Inflammatory macrophage treated with lipopolysaccharide for 4 hours (primary cell): ENCODE measurements at regions not wholly inside any gene's neighbourhood (a gene's known extent, or its start where the extent isn't known, plus 50 kb on each side); places are given as distances from the start of the nearest gene placed in this dataset.

ENCODE experiments used
- DNase-seq: peaks from one replicate; pipeline ENCODE4 v3.0.0-alpha.2; 2020

DNA sequence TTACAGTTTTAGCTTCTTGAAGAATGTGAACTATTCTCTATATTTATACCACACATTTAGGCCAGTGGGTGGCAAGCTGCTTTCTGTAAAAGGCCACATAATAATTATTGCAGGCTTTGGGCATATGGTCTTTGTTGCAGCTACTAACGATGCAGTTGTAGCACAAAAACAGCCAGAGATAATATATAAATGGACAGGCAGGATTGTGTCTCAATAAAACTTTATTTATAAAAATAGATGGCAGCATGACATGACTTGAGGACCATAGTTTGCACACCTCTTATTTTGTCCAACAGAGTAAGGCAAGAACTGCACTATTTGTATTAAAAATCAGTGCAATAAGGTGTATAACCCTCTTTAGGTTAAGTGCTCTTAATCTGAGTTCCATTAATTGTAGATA lies 415.0 kb downstream of the ANXA1 start:
- no peak for DNase-seq

DNA sequence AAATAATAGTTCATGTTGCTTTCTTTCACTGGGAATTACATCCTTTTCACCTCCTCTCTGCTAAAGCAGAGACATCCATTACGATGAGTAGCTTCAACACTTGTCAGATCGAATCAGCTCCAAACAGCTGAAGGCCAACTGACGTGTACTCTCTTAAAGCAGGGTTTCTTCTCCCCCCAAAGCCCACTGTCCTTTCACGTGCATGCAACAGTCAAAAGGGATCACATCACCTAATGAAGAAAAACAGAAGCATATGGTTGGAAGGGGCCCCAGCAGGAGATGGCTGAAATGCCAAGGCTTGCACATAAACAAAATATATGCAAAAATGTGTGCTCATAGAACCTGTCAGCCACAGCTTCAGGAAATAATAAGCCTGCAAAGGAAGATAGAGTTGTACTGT lies 421.6 kb downstream of the ANXA1 start:
- no peak for DNase-seq

DNA sequence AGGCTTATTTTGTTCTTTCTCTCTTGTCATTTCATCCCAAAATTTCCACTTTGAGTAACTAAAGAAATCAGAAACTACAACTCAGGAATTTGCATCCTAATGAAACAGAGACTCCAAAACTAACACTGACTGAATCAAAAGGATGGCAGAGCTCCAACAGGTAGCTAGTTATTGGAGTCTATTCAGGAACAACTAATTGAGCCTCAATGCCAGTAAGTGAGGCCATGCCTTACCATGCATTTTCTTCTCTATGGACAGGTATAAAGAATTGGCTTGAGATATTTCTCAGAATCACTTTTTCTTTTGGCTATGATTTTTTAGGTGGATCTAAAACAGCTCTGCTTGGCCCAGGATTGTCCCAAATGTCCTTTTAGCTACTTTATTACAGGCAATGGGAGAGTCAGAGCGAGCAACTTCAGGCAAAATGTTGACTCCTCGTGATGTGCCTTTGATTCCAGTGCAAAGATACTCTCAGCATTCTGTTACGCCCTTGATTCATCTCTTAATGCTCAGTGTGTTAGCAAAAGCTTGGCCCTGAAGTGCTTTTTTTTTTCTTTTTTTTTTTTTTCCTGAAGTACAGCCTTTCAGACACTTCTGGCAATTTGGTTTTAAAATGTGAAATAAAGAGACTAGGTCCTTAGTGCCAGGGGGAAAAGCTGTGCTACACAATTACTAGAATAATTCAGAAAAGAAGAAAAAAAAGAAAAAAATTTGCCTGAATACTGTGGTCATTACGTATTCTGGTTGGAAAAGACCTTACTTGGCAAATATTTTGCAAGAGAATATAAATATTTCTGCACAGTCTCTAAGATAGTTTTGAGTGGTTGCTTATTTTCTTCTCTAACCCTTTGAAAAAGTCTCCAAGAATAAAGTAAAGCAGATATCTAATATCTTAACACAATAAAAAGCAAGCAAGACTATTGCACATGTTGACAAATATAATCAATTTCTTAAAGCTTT lies 423.7 kb downstream of the ANXA1 start:
- no peak for DNase-seq

DNA sequence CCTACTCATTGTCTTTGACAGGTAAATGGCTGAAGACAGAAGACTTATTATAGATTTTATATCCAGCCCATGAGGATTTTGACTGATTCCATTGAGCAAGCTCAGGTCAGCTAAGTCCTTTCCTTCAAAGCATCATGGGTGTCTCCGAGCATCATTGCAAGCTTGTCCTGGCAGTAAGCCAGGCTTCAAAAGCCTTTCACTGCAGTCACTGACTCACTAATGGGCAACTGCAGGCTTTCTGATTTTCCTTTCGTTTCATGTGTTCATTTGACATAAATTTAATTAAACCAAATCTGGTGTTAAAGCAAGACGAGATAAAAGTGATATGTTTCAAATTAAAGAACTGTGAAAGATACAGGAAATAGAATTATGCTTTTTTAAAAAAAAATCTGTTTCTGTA lies 426.2 kb downstream of the ANXA1 start:
- no peak for DNase-seq

DNA sequence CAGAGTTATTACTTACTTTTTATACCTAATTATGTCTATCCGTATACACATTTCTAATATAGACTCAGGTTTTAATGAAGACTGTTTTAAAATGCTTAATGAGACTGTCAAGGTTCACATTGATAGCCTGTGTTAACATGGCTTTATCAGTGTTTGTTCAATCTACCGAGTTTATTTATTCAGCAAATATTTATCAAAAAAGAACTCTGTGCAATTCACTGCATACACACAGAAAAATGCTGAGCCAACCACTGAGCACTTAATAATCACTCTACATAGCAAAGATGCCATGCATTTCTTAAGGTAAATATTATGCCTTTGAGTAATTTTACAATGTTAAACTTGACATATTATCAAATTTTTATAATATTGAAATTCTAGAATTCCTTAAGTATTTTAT lies 428.2 kb downstream of the ANXA1 start:
- DNase-seq: no peak

DNA sequence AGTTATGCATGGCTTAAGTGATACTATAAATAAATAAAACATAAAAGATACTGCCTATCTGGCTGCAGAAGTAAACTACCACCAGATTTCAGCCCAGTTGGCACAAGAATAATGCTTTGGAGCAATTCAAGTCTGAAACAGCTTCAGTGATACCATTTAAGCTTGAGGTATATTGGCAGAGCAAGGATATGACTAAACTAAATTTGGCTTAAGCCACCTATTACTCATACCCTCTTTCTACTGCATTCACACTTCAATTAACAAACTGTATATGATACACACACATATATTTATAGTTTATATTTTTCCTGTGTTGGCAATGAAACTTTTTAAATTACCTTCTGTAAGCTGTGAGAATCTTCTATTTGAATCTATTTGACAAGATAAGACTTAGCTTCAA lies 431.9 kb downstream of the ANXA1 start:
- no peak for DNase-seq

DNA sequence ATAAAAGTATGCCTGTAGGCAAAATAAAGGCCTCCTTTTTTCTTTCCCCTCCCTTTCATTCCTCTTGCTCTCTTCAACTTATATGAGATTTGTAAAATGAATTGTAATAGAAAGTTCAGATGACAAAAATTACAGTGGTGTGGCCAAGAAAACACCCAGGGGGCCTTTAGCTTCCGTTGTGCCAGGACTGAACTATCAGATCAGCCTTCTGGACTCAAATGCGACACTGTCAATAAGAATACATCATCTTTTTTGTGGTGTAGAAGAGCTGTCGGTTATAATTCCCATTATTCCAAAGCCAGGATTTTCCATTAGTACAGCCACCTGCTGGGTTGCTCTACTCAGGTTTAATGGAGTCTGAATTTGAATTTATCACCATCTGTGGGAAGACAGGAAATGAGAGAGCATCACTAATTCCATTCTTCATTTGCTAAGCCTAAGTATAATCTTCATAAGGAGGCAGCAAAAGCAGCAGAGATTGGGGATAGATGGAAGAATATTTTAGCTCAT lies 443.4 kb downstream of the ANXA1 start:
- DNase-seq: no peak

DNA sequence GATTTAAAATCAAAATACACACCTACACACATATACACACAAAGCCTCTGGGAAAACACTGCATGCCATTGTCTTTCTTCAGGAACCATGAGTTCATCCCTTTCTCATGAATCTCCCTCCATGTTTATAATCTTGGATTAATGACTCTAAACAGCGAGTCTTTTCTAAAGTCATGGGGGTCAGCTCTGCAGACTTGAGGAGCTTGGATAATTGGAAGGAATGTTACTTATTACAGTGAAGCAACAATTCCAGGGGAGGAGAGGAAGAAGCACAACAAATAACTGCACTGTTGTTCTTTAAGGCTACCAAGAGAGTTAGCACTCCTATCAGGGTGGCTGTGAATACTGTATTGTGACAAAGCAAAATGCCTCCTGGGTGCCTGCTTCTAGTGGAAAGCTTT lies 444.7 kb downstream of the ANXA1 start:
- DNase-seq: no peak

DNA sequence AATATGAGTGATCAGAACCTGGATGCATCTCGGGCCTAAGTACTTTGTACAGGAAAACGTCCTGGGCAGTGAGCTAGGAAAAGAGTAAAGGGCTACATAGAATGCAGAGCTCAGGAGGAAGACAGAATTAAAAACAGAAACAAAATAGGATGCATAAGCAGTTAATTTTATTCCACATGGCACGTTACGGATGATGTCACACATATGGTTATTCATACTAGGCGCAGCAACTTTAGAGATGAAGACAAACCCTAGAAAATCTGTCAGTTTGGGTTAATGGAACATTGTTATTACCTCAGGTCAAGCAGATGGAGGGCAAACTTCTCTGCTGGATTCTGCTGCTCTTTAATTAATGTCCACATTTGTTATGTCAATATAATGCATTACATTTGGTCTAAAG lies 445.4 kb downstream of the ANXA1 start:
- no peak for DNase-seq

DNA sequence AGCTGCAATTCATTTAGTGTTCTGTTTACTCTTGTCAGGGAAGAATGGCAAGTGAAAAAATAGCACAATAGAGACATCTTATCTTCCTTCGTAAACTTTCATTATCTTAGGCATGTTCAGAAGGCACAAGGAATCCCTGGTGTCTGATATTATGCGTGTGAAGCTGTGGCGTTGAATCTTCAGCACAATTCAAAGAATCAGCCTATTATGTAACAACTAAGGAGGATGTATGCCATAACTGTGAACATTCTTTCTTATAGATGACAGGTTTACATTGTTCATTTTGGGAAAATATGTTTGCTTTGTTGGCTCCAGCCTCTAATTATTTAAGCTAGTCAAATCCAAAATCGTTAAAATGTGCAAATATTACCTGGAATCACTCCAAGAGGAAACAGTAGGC lies 446.1 kb downstream of the ANXA1 start:
- no peak for DNase-seq

DNA sequence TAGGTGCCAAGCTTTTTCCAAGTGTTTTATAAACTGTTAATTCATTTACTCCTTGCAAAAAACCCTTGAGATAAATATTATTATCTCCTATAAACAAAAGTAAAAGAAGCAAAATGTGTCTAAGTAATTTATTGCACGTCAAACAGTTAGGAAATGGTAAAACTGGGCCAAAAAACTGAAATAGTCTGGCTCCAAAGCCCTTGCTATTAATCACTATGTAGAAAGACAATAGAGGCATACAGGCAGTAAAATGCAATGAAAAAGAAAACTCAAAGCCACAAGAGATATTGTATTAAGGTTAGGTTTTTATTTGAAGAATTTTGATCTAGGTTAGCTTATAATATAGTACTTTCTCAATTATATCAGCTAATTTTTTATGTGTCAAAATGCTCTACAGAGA lies 457.7 kb downstream of the ANXA1 start:
- DNase-seq: no peak

DNA sequence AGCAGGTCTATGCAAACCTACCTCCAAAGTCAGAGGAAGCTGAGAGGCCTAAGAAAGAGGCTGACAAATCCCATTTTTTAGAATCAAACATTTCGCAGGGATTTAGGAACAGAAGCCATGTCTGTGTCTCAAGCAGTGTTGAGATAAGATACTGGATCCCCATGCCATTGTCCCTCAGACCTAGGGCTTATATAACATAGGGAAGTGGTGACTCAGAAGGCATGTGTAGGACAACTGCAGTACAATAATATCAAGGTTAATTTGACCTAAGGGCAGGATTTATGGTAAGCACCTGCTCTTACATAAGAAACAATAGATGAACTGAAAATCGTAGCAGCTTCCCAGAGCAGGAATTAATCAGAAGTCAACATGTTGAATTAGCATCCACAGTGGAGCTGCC lies 459.4 kb downstream of the ANXA1 start:
- no peak for DNase-seq

DNA sequence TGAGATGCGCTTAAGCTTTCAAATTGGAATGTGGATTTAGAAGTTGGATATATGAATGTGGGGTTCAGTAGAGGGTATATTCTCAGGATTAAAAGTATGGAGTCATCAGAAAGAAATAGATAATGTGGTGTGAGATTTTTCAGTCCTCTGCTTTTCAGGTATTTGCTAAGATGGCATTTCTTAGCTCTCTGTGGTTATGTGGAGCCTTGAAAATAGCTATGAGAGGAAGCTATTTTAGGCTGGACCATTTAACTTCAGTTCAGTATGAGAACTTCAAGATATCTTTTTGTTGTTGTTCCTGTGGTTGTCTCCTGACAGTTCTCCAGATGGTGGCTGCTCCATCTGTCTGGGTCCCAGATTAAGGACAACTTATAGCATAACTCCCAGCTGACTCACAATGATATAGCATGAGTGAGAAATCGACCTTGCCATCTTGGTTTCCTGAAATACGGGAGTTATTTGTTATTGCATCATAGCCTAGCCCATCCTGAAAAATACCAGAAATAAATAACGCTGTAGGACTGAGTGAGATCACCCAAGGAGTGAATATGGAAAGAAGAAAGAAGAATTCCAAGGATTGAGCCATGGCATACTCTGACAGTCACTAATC lies 461.5 kb downstream of the ANXA1 start:
- DNase-seq: no peak

DNA sequence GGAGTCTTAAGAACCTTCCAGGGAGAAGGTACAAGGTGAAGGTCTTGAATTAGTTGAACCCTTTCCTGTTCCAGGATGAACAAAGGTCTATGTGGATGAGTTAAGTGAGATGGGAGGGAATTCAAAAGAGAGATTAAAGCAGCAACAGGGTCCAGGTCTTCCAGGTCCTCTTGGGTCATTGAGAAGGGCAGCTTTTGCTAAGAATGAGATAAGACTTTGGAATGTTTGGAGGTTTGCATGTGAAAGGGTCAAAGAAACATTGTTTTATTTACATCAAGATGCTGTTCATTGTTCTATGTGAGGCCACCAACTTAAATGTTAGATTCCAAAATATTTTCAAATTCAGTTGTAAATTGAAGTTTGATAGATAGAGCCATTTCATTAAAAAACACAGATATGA lies 463.9 kb downstream of the ANXA1 start:
- no peak for DNase-seq

DNA sequence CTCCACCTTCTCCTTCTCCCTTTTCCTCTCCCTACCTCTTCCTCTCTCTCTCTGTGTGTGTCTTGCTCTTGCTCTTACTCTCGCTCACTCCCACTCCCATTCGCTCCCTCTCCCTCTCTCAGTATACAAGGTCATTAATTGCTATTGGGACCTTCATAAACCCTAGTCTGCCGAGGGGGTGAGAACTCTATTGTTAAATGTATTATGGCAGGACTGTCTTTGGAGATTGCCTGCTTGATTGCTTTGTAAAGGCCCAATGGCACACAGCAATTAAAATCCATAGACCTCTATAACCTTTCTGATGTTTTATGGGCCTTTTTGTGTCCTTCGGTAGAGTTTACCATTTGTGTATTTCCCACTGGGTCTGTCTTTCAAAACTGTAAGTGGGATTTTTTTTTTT lies 465.9 kb downstream of the ANXA1 start:
- no peak for DNase-seq

DNA sequence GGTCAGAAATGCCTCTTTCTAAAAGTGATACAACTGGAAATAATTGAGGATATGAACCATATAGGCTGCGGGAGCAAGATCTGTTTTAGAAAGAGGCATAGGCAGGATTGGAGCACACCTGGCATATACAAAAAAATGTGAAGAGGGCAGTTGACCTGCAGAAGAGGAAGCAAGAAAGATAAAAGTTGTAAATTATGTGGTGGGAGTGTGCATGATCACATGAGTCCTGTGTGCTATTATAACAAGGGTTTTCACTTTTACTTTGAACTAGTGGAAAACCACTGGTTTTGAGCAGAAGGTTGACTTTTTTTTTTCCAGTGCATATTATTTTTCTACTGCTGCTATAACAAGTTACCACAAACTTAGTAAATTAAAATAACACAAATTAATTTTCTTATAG lies 489.3 kb downstream of the ANXA1 start:
- DNase-seq: no peak

DNA sequence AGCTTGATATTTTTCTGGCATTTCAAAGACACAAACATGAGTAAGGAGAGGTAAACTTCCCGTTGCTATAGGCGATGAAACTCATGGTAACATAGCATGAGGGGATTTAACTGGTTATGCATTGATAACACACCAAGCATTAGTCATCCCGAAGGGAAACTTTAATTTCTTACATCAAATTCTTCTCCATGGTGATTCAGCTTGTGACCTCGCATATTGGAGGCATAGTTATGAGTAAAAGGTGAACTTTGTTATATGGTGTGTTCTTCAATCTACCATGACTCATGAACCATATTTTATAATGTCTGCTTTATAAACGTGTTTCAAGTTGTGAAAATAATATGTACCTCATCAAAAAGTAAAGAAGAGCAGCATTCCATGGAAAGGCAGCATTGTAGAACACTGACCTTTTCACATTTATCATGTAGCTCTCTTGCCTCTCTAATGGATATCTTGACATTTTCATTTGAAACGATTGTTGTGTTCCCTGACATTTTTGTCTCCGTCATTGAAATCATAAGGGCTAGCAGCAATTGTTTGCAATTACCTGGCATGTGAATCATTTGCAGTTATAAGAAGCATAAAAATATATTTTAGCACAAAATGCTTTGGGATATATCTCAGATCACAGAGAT lies 491.8 kb downstream of the ANXA1 start:
- DNase-seq: no peak

DNA sequence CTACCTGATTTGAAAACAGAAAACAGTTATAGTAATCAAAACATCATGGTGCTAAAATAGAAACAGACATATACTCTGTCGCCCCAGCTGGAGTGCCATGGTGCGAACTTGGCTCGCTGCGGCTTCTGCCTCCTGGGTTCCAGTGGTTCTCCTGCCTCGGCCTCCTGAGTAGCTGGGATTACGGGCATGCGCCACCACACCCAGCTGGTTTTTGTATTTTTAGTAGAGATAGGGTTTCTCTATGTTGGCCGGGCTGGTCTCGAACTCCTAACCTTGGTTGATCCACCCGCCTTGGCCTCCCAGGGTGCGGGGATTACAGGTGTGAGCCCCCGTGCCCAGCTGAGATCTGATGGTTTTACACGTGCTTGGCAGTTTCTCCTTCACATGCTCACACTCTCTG lies 495.9 kb downstream of the ANXA1 start:
- DNase-seq: no peak

DNA sequence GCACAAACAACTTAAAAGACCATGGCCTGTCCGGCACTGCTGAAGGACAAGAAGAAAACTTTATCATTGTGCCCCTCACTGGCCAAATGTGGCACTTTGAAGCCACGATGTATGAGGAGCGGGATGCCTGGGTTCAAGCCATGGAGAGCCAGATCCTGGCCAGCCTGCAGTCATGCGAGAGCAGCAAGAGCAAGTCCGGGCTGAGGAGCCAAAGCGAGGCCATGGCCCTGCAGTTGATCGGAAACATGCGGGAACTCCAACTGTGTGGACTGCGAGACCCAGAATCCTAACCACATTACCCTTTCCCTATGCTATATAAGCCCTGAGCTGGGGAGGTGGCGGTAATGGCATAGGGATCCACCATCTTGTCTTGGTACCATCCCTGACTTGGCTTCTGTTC lies 497.9 kb downstream of the ANXA1 start:
- DNase-seq: no peak

DNA sequence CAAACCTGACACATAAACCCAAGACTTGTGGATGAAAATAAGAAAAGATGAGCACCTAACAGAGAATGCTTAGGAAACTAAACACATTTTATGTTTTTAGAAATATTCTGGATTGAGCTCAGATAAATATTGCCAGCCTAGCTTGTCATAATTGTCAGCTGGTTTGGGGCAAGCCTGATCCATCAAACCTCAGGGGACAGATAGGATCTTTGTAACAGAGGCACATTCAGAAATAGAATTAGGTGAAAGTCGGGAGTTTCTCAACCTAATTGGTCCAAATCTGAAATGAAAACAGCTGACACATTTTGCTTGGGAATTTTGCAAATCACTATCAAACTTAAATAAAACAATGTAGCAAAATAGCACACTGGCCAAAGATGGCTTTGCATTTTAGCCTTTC lies 503.7 kb downstream of the ANXA1 start:
- DNase-seq: no peak

DNA sequence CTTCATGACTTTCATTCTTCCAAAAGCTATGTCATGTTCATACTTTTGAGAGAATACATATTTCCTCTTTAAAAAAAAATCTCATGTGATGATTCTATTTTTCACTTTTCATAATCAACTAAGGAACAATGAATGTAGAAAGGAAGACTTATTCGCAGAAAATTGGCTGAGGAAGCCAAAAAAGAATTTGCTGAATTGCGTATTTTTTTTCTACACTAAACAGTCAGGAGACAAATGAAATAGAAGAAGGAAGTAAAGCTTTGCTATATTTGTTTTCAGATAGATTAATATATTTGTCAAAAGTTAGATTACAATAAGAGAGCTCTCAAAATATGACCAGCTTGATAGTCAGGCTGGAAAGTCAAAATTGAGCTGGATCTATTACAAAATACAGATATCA lies 504.2 kb downstream of the ANXA1 start:
- DNase-seq: no peak

DNA sequence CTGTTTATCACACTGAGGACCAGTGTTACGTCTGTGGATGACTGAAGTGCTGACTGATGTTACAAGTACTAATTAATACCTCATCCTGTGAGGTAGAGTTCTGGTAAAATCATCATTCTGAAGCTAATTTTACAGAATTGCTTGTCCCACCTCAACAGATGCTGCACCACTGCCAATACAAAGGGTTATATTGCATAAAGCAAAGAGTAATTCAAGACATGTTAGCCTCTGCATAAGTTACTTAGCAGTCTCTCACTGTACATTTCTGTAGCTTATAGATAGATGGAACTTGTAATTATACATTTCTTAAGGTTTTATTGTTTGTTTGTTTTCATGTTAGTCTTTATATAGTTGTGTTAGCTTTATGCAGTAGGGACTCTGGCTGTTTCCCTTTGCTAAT lies 513.6 kb downstream of the ANXA1 start:
- DNase-seq: no peak

DNA sequence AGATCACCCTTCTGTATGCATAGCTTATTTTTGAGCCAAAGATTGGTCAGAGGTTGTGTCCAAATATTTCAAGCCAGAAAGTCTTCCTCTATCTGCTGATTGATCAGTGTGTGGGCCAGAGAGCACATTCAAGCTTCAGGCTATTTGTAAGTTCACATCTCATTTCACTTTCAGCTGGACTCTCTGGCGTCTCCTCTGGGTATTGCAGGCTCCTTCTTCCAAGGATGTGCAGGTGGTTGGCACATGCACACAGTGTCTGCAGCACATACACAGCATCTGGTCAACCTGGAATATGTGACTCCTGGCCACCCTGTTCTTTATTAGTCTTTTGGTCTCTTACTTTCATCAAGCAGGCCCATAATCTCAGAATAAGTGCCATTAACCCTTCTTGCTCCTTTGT lies 516.1 kb downstream of the ANXA1 start:
- no peak for DNase-seq

DNA sequence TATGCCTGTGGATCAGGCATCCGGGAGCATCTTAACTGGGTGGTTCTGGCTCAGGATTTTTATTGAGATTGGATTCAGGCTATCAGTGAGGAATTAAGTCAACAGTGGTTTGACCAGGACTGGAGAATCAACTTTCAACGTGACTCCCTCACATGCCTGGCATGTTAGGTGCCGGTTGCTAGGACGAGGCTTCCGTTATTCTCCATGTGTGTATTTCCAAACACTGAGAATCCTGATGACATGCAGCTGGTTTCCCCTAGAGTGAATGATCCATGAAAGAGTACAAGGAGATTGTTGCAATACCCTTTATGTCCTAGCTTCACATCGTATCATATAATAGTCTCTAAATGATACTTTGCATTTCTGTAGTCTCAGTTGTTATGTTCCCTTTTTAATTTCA lies 529.2 kb downstream of the ANXA1 start:
- no peak for DNase-seq
